ENCODE measurements at regions not wholly inside any gene's neighbourhood (a gene's known extent, or its start where the extent isn't known, plus 50 kb on each side); places are given as distances from the start of the nearest gene placed in this dataset.

- no peak for DNase-seq
These were observed 617.9 kb downstream of the BNC2 start for GRCh38 chr9:16252616-16253015.

- DNase-seq, result no peak
These were observed 615.8 kb downstream of the BNC2 start for GRCh38 chr9:16254674-16255073.

- no peak for DNase-seq
These were observed 615.3 kb downstream of the BNC2 start for GRCh38 chr9:16255217-16255616.

- DNase-seq, result no peak
These were observed 612.9 kb downstream of the BNC2 start for GRCh38 chr9:16257604-16258003.

GRCh38 chr9:16258191-16258590 lies 612.3 kb downstream of the BNC2 start:
- no peak for DNase-seq

- no peak for DNase-seq
These were observed 611.8 kb downstream of the BNC2 start for GRCh38 chr9:16258708-16259107.

GRCh38 chr9:16262477-16263261 lies 607.8 kb downstream of the BNC2 start:
- peak in 1 of 2 experiments; percentile 48 for DNase-seq

GRCh38 chr9:16265688-16266087 lies 604.8 kb downstream of the BNC2 start:
- DNase-seq, result no peak

- DNase-seq, result no peak
These were observed 603.7 kb downstream of the BNC2 start for GRCh38 chr9:16266648-16267276.

GRCh38 chr9:16267281-16268066 lies 603.0 kb downstream of the BNC2 start:
- DNase-seq, result no peak

- DNase-seq, result peak in 1 of 2 experiments; percentile 7
These were observed 602.2 kb downstream of the BNC2 start for GRCh38 chr9:16268067-16268881.

GRCh38 chr9:16271967-16272366 lies 598.5 kb downstream of the BNC2 start:
- DNase-seq, result no peak

- DNase-seq, result no peak
These were observed 597.7 kb downstream of the BNC2 start for GRCh38 chr9:16272776-16273175.

GRCh38 chr9:16275795-16276624 lies 594.5 kb downstream of the BNC2 start:
- DNase-seq, result no peak

- DNase-seq, result no peak
These were observed 593.6 kb downstream of the BNC2 start for GRCh38 chr9:16276866-16277265.

GRCh38 chr9:16277471-16277960 lies 593.0 kb downstream of the BNC2 start:
- DNase-seq, result no peak

- no peak for DNase-seq
These were observed 592.0 kb downstream of the BNC2 start for GRCh38 chr9:16278326-16278999.

- no peak for DNase-seq
These were observed 588.8 kb downstream of the BNC2 start for GRCh38 chr9:16281707-16282106.

GRCh38 chr9:16282216-16282615 lies 588.3 kb downstream of the BNC2 start:
- DNase-seq, result no peak

GRCh38 chr9:16282718-16283117 lies 587.8 kb downstream of the BNC2 start:
- DNase-seq, result no peak

GRCh38 chr9:16286160-16286559 lies 584.3 kb downstream of the BNC2 start:
- no peak for DNase-seq

Data from cerebellar nuclear complex (tissue), 1 donor.